ENCODE measurements at regions not wholly inside any gene's neighbourhood (a gene's known extent, or its start where the extent isn't known, plus 50 kb on each side); places are given as distances from the start of the nearest gene placed in this dataset.

- no peak overlapping the region for H3K4me3 ChIP-seq (replicated peaks; ENCODE audit: low read depth, low read length)
- no peak for DNase-seq (ENCODE audit: low read depth)
- TF ChIP-seq CTCF (IDR thresholded peaks at IDR 0.05; ENCODE audit: low read length, missing control alignments) = no peak
These were observed 205.9 kb upstream of the IL12B start for GRCh38 chr5:159536166-159536565.

DNA sequence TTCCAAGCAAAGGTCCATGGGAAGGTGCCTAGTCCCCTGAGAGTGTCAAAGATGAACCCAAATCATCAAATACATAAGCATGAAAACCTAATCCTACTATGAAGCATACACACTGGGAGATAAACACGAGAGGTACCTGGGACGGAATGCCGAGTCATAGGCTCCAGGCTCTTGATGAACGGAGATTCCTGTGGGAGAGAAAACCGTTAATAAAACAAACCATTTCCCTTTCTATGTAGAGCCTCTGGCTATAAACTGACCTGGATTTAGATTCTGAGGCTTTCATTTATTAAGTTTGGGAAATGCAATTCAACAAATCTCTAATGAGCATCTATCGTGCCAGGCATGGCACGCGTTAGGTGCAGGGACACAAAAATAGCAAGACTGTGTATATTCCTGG, 206.4 kb upstream of the IL12B start:
- H3K4me3 ChIP-seq (replicated peaks; ENCODE audit: low read depth, low read length) = no peak overlapping the region
- no peak for DNase-seq (ENCODE audit: low read depth)
- no peak for TF ChIP-seq CTCF (IDR thresholded peaks at IDR 0.05; ENCODE audit: low read length, missing control alignments)

- DNase-seq (ENCODE audit: low read depth) = no peak
- H3K4me3 ChIP-seq (replicated peaks; ENCODE audit: low read depth, low read length) = no peak overlapping the region
- TF ChIP-seq CTCF (IDR thresholded peaks at IDR 0.05; ENCODE audit: low read length, missing control alignments) = no peak
These were observed 209.4 kb upstream of the IL12B start for GRCh38 chr5:159539678-159540077.

DNA sequence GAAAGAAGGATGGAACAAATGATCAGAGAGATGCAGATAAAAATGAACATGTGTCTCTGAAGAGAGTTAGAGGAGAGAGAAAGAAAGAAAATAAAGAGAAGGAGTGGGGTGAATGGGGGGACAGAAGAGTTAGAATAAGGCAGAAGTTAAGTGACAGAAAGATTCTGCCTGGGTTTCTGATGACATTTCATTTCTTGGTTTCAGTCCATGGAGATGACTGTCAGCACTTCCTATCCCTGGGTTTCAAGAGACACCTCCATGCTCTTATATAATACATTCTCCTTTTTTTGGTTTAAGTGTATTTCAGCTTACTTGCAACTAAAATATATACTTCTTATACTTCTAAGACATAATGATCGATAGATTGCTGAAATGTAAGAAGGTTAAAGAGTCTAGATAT, 213.0 kb upstream of the IL12B start:
- DNase-seq (ENCODE audit: low read depth) = no peak

DNA sequence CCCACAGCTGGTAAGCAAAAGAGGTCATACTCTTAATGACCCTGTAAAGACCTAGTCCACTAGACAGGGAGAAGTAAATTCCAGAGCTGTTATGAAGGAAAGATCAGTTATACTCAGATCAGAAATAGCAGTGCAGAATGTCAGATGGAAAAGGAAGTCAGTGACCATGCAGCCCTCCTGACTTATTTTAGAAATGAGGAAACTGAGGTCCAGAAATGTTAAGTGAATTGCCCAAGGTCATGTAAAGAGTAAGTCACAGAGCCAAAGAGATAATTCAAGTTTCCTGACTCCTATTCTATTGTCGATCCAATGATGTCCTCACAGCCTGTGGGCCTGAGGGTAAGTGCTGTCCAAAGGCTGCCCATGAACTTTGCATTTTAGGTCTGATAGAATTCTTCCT, 214.9 kb upstream of the IL12B start:
- no peak for DNase-seq (ENCODE audit: low read depth)
- no peak for TF ChIP-seq CTCF (IDR thresholded peaks at IDR 0.05; ENCODE audit: low read length, missing control alignments)
- H3K4me3 ChIP-seq (replicated peaks; ENCODE audit: low read depth, low read length) = no peak overlapping the region

More for the DNA sequence above, 213.0 kb upstream of the IL12B start:
- H3K4me3 ChIP-seq (replicated peaks; ENCODE audit: low read depth, low read length) = no peak overlapping the region
- no peak for TF ChIP-seq CTCF (IDR thresholded peaks at IDR 0.05; ENCODE audit: low read length, missing control alignments)

- DNase-seq (ENCODE audit: low read depth) = no peak
- TF ChIP-seq CTCF (IDR thresholded peaks at IDR 0.05; ENCODE audit: low read length, missing control alignments) = no peak
- H3K4me3 ChIP-seq (replicated peaks; ENCODE audit: low read depth, low read length) = no peak overlapping the region
These were observed 217.3 kb upstream of the IL12B start for GRCh38 chr5:159547466-159548195.

- DNase-seq (ENCODE audit: low read depth) = no peak
- no peak overlapping the region for H3K4me3 ChIP-seq (replicated peaks; ENCODE audit: low read depth, low read length)
- TF ChIP-seq CTCF (IDR thresholded peaks at IDR 0.05; ENCODE audit: low read length, missing control alignments) = no peak
These were observed 218.2 kb upstream of the IL12B start for GRCh38 chr5:159548517-159548916.
